Dedifferentiated amniotic fluid mesenchymal stem cell (primary cell): ENCODE measurements at regions not wholly inside any gene's neighbourhood (a gene's known extent, or its start where the extent isn't known, plus 50 kb on each side); places are given as distances from the start of the nearest gene placed in this dataset.
"Not testable (repeated sequence)": the region's sequence is repeated elsewhere in the genome, so short reads cannot be mapped to it uniquely, and the experiment has no call there.

ENCODE experiments used
- DNase-seq: peaks from one replicate; pipeline ENCODE4 v3.0.0-alpha.2; 2016; ENCODE audit errors: extremely low spot score

DNA sequence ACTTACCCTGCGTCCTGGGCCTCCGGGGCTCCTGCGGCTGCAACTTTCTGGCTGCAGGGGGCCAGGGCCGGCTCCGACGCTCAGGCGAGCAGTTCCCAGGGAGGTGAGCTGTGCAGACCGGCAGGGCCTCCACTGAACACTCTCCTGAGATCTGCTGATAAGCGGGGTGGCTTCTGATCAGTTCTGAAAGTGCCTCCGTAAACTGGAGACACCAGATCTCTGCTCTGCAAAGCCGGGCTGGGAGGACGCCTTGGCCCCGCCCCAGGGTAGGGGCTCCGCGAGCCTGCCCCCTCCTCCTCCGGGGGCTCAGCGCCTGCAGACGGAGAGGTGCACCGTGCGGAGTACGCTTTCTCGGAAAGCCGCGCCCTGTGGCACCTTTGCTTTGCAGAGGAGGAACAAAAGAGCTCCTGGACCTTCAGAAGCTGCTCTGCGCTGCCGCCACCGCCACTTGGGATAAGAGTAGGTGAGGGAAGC, 141.3 kb upstream of the VKORC1L1 start:
- no peak for DNase-seq

DNA sequence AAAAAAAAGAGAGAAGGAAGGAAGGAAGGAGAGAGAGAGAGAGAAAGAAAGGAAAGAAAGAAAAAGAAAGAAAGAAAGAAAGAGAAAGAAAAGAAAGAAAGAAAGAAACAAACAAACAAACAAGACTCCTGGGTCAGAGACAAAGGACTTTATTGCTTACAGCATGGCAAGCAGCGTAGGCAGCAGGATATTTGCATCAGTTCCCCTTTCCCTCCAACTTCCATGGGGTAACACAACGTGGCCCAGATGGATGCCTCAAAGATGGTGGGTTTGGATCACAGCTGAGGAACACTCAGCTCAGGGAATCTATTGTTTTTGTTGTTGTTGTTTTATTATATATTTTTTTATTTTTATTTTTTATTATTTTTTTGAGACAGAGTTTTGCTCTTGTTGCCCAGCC, 128.5 kb upstream of the VKORC1L1 start:
- no peak for DNase-seq

DNA sequence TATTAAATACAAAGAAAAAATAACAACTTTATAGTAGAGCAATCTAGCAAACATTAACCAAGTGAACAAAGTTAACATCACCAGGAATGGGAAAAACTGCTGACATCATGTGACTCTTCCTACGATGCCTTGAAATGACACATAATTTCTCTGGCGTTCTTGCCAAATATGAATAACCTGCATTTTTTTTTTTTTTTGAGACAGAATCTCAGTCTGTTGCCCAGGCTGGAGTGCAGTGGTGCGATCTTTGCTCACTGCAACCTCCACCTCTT, 126.5 kb upstream of the VKORC1L1 start:
- DNase-seq = no peak

DNA sequence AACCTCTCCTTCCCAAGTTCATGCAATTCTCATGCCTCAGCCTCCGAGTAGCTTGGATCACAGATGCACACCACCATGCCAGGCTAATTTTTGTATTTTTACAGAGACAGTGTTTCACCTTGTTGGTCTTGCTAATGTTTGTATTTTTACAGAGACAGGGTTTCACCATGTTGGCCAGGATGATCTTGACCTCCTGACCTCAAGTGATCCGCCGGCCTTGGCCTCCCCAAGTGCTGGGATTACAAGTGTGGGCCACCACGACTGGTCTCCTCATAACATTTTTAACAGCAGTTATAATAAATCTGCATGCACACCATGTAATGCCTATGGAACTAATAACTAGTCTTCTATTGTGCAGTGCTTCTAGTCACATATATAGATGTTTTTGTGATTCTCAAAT, 123.8 kb upstream of the VKORC1L1 start:
- DNase-seq = no peak

DNA sequence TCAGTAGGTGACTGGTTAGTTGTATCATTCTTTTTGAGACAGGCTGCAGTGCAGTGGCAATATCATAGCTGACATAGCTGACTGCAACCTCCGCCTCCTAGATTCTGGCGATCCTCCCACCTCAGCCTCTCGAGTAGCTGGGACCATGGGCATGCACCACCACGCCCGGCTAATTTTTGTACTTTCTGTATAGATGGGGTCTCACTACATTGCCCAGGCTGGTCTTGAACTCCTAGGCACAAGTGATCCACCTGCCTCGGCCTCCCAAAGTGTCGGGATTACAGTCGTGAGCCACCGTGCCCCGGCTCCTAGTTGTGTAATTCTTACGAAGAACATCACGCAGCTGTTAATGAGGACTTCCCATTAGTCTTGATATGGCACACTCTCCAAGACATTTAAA, 123.4 kb upstream of the VKORC1L1 start:
- no peak for DNase-seq

DNA sequence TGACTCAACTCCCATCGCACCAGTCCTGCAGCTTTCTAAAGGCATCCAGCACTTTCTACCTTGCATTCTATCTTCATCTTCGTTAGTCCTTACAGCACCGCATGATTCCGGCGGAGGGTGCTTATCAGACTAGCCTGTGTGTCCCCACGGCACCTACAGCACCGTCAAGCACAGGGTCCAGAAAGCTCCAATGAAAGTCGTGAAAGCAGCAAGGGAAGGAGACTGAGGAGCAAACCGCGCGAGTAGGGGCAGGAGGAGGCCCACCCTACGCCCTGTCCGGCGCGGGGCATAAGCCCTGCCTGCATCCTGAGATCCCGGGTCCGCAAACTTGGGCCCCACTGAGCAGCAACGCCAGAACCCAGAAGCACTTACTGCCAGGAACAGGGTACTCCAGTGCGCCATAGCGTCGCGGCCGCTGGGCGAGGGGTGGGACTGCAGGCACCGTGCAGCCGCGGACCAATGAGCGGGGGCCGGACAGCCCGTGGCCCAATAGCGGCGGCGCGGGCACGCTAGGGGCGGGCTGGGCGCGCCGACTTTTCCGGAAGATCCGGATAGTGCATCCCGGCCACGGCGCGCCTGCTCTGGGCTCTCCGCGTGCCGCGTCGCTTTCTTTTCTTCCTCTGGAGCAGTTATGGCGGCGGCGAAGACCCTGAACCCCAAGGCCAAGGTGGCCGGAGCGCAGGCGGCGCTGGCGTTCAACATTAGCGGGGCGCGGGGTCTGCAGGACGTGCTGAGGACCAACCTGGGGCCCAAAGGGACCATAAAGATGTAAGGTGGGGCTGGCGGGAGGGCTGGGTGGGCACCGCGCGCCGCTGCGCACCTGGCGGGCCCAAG, 122.1 kb upstream of the VKORC1L1 start:
- peak; percentile 84 for DNase-seq

DNA sequence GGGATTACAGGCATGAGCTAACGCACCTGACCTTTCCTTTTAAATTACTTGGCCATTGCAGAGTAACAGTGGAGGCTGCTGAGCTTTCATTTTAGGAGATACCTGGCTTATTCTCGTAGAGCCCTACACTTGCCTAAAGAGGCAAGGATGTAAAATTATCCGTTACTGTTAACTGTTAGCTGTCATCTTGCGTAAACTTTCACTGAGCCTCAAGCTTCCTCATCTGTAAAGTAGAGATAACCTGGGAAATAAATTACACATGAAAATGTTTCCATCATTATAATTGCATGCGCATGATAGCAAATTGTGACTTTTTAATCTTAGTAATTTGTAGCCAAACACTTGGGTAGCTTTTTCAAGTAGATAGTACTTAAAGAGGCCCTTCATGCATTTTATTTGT, 118.8 kb upstream of the VKORC1L1 start:
- DNase-seq = not testable (repeated sequence)

DNA sequence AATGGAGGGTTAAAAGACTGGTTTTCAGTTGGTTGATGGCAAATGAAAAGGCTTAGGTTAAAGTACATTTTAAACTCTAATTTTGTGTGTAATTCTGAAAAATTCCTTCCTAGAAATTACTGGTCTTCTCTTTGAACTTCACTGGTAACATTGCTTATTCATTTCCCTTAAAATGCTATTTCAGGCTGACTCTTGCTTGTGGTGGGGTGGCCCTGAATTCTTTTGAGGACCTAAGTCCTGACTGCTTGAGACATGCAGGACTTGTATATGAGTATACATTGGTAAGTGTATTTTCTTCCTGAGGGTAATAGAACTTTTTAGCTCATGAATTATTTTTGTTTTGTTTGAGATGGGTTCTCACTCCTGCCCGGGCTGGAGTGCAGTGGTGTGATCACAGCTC, 113.9 kb upstream of the VKORC1L1 start:
- not testable (repeated sequence) for DNase-seq

DNA sequence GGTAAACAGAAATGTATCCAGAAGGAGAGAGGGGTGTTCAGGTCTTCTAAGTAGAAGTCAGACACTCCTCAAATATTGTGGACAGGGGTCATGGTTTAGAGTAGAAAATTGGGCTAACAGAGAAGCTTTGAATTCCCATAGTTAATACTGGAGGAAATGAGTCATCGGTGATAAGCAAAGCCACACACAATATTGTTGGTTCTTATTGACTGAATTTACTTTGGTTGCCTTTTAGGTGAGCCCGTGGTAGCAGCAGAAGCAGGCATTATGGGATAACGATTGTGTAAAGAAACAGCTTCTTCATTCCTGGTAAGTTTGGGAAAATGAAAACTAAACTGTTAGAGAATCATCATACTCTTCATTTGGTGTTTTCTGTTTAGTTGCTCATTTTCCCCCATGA, 110.2 kb upstream of the VKORC1L1 start:
- not testable (repeated sequence) for DNase-seq

DNA sequence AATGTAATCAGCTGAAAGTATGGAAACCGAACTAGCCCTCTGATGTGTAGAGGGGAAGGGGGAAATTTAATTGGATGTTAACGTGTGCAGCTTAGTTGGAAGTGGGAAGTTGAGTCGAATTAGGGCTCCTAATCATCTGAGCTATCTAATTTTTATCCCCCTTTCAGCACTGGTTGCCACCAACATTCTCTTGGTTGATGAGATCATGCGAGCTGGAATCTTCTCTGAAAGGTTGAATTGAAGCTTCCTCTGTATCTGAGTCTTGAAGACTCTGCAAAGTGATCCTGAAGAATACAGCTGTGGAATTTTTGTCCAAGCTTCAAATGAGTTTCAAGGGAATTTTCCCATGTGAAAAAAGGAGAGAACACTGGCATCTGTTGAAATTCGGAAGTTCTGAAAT, 109.8 kb upstream of the VKORC1L1 start:
- not testable (repeated sequence) for DNase-seq

DNA sequence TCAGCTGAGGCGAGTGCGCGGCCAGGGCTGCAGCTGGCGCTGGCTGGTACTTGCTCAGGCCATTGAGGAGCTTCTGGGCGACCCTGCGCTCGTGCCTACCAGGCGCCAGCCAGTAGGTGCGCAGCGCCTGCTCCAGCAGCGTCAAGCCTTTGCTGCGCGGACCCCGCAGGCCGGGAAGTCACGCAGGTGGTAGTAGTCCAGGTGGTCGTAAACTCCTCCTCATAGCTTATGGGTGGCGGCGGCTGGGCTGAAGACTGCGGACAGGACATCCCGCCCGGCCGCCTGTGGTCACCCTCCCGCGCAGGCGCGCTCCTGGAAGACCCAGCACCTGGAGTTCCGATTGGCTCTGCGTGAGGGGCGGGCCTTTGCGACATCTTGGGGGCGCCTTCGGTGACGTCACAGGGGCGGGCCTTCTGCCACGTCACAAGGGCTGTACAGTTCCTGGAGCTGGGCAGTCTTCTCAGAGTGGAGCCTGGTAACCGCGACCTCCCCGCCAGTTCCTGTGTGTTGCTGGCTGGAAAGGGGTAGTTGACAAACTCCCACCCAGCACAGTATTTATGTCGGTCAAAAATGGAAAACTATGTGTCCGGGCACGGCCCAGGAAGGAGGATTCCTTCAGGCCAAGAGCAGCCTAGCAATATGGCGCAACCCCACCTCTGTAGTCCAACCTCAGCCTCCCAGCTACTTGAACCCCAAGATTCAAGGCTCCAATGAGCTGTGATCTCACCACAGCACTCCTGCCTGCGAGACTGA, 102.2 kb upstream of the VKORC1L1 start:
- DNase-seq = peak; percentile 86

DNA sequence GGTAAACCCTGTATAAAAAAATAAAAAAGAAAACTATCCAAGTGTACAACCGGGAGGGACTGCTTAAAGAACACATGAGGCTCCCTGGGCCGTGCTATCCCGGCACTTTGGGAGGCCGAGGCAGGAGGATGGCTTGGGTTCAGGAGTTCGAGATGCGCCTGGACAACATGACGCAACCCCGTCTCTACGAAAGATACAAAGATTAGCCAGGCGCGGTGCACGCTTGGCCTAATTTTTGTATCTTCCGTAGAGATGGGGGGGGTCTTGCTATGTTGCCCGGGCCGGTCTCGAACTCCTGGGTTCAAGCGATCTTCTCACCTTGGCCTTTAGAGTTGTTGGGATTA, 101.7 kb upstream of the VKORC1L1 start:
- not testable (repeated sequence) for DNase-seq

DNA sequence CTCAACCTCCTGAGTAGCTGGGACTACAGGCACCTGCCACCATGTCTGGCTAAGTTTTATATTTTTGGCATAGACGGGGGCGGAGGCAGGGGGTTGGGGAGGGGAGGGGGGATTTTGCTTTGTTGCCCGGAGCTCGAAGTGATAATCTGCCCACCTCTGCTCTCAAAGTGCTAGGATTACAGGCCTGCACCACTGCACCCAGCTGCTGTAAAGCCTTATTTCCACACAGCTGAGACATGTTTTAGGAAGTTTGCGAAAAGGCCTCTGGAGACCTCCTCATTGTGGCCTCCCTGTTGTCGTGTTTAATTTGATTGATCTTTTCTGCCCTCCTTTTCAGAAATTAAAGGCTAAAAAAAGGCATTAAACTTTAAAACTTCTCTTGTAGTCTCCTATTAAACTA, 96.2 kb upstream of the VKORC1L1 start:
- DNase-seq = not testable (repeated sequence)

DNA sequence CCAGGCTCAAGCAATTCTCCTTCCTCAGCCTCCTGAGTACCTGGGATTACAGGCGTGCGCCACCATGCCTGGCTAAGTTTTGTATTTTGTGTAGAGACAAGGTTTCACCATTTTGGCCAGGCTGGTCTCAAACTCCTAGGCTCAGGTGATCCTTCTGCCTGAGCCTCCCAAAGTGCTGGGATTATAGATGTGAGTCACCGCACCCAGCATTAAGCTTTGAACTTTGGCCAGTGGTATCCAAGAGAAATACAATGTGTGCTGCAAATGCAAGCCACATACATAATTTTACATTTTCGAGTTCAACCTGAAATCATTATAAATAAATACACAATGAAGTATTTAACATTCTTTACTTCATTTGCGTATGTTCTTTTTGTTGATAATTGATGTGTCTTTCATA, 82.9 kb upstream of the VKORC1L1 start:
- not testable (repeated sequence) for DNase-seq

DNA sequence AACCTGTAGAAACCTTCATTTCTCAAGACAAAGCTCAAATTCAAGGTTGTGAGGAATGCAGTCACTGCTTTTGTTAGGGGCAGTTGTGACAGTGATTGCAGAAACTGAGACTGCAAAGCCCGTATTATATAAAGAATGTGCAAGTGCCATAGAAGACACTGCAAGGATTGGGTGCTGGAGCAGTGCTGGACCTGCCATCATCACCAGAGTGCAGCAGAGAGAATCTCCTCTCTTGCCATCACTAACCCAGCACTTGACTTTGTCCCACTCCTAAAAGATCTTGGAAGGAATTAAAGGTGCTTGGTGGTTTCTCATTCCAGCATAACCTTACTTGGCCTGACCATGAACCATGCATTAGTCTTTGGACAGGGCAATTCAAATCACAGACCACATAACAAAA, 81.1 kb upstream of the VKORC1L1 start:
- DNase-seq = not testable (repeated sequence)

DNA sequence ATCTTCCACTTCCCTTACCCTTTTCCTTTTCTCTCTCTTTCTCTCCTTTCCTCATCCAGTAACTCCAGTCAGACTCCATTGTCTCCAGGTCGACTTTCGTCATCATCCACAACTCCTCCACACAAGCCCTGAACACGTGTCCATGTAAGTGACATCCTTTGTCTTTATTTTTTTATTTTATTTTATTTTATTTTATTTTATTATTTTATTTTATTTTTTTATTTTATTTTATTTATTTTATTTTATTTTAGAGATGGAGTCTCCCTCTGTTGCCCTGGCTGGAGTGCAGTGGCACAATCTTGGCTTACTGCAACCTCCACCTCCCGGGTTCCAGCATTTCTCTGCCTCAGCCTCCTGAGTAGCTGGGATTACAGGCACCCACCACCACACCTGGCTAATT, 80.1 kb upstream of the VKORC1L1 start:
- DNase-seq = not testable (repeated sequence)

DNA sequence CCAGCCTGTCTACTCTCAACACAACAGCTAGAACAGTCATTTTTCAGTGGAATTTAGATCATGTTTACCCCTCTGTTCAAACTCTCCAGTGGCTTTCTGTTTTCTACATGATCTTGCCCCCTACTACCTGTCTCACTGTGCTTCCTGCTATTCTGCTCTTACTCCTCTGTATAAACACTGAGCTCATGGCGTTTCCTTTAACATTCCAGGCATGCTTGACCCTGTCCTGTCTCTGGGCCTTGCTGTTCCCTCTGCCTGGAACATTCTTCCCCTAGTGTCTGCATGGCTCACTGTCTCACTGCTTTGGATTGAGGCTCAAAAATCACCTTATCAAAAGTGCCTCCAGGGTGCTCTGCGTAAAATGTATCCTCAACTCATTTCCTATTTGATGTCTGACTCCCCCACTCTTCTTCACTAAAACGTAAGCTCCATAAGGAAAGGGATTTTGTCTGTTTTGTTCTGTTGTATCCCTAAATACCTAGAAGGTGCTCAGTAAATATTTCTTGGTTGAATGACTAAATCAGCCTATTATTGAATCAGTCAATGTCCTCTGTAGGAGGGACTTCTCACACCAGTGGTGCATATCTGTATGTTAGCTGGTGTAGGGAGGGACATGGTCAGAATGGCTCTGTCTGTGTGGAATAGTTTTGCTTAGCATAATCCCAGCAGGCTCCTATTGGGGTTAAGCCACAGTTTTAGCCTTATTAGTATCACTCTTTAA, 78.0 kb upstream of the VKORC1L1 start:
- not testable (repeated sequence) for DNase-seq

DNA sequence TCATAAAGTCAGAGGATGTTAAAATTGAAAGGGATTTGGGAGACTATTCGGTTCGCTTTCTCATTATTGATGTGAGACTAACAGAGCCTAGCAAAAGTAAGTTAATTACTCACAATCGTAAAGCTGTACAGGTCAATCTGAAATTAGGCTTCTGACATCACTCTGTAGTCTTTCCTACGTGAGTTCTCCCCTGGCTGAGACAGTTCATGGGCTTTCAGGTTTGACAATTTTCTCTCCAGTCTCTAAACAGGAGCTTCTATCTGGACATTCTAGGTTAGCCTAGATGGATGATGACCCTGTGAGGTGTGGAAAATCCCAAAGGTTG, 77.5 kb upstream of the VKORC1L1 start:
- not testable (repeated sequence) for DNase-seq

DNA sequence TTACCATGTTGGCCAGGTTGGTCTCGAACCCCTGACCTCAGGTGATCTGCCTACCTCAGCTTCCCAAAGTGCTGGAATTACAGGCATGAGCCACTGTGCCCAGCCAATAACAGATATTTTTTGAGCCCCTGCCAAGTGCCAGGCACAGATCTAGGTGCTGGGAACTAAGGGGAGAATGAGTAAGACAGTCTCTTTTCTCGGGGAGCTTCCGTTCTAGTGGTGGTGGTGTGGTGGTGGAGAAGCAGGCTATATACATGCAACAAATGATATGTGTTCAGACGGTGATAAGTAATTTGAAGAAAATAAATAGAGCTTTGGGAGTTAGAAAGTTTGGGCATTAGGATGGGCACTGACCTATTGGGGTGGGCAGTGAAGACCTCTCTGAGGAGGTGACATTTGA, 76.7 kb upstream of the VKORC1L1 start:
- no peak for DNase-seq

DNA sequence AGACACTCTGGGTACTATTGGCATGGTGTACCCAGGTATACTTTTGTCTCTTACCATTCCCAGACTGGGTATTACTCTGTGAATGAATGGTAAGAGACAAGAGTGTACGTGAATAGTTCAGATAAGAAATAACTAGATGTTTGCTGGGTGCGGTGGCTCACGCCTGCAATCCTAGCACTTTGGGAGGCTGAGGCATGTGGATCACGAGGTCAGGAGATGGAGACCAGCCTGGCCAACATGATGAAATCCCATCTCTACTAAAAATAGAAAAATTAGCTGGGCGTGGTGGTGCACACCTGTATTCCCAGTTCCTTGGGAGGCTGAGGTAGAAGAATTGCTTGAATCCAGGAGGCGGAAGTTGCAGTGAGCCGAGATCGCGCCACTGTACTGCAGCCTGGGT, 75.8 kb upstream of the VKORC1L1 start:
- DNase-seq = not testable (repeated sequence)

DNA sequence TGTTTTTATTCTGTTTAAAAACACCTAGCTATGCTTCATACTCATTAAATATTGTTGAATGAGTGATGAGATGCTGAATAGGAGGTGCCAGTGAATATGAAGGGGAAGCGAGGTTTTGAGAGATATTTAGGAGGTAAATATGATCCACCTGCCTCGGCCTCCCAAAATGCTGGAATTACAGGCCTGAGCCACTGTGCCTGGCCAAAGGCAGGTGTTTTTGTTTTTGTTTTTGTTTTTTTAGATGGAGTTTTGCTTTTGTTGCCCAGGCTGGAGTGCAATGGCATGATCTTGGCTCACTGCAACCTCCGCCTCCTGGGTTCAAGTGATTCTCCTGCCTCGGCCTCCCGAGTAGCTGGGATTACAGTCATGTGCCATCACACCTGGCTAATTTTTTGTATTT, 75.3 kb upstream of the VKORC1L1 start:
- DNase-seq = not testable (repeated sequence)

DNA sequence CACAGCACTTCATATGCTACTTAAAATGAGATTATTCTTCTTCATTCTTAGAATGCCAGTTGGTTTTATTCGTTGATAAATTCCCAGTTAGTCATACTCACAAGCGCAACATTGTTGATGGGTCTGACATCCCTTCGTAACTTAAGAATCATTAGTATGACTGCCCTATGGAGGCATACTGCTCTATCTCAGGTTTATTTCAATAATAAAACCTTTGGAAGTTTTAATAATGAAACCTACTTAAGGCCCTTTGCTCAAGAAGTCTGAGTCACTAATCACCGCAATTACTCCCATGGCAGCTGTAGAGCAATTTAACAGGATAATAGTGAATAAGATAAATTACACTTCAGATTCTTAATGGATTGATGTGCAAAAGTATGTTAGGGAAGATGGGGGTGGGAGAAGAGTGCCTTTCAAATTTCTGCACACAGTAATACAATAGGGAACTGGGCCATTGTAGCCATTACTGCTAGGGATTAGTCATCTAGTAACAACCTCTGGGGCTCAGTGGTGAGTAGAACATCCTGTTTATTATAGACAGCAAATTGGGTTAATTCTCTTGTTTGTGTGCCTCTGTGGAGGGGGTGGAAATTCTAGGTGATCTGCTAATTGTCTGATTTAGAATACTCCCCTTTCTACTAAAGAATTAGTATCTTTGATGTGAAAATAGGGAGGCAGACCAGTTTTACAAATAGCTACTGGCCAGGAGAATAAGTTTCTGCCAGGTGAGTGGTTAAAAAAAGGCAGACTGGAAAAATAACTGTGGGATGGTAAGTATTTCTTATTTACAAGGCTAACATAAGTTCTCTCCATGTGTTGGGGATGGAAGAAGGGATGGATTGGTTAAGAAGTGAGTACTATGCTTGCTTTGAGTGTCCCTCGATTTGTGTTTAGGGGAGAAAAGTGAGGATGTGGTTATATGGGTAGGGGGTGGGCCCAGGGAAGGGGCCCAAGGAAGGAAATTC, 74.5 kb upstream of the VKORC1L1 start:
- DNase-seq = no peak
